ENCODE measurements at regions not wholly inside any gene's neighbourhood (a gene's known extent, or its start where the extent isn't known, plus 50 kb on each side); places are given as distances from the start of the nearest gene placed in this dataset.

DNA sequence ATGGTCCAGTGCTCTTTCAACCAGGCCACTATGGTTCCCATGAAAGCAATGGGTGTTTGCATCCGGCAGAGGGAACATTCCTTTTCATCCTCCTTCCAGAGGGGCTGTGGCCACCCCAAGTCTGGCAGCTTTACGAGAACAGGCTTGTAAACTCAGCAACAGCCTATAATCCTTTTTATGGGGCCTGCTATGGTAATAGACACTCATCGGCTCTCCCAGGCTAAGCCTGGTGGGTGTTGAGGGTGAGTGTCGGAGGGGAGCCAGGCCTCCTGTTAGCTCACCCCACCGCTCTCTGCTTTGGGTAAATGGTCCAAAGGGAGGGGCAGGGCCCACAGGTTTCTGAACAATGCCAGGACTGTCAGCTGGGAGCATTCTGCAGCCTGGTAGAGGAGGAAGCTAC is 111.6 kb upstream of the CD82 start:
- TF ChIP-seq, protein P1, sequence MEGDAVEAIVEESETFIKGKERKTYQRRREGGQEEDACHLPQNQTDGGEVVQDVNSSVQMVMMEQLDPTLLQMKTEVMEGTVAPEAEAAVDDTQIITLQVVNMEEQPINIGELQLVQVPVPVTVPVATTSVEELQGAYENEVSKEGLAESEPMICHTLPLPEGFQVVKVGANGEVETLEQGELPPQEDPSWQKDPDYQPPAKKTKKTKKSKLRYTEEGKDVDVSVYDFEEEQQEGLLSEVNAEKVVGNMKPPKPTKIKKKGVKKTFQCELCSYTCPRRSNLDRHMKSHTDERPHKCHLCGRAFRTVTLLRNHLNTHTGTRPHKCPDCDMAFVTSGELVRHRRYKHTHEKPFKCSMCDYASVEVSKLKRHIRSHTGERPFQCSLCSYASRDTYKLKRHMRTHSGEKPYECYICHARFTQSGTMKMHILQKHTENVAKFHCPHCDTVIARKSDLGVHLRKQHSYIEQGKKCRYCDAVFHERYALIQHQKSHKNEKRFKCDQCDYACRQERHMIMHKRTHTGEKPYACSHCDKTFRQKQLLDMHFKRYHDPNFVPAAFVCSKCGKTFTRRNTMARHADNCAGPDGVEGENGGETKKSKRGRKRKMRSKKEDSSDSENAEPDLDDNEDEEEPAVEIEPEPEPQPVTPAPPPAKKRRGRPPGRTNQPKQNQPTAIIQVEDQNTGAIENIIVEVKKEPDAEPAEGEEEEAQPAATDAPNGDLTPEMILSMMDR (conservative IDR thresholded peaks at IDR 0.05; ENCODE audit: low read depth, low read length), result no peak
- TF ChIP-seq EZH2 (IDR thresholded peaks at IDR 0.05; ENCODE audit: borderline replicate concordance, low read depth, low read length, poor library complexity, severe bottlenecking), result no peak
